Keratinocyte (primary cell): ENCODE measurements at regions not wholly inside any gene's neighbourhood (a gene's known extent, or its start where the extent isn't known, plus 50 kb on each side); places are given as distances from the start of the nearest gene placed in this dataset.

Source experiments
- DNase-seq: peaks from one replicate; pipeline ENCODE4 v3.0.0-alpha.2; 2011; ENCODE audit warnings: low read depth, missing footprints, low spot score
- FAIRE-seq: peaks from 2 replicates; lab custom pipeline; 2011; peaks lifted over from hg19 to GRCh38; lab: Jason Lieb, UNC
- H2AFZ ChIP-seq: 2 replicates; pipeline ENCODE4 v1.6.0; 2012; ENCODE audit warnings: low read length, control low read depth, inconsistent platforms; ENCODE audit not compliant: control insufficient read depth
- H3K27ac ChIP-seq: 2 replicates; pipeline ENCODE4 v1.5.1; 2011; ENCODE audit warnings: low read length; ENCODE audit not compliant: control insufficient read depth, insufficient read depth
- H3K27me3 ChIP-seq: 3 replicates; pipeline ENCODE4 v1.6.0; 2011; ENCODE audit warnings: low read length; ENCODE audit not compliant: control insufficient read depth, insufficient read depth; ENCODE audit errors: extremely low read depth
- H3K36me3 ChIP-seq, 2 experiments: 2 replicates in 1 of 2; 3 replicates in 1 of 2; pipeline ENCODE4 v1.5.1; 2011; ENCODE audit warnings: low read length in 2 of 2, mild to moderate bottlenecking in 1 of 2; ENCODE audit not compliant: control insufficient read depth in 2 of 2, insufficient read depth in 2 of 2; ENCODE audit errors: extremely low read depth in 1 of 2
- H3K4me1 ChIP-seq: 3 replicates; pipeline ENCODE4 v1.5.1; 2011; ENCODE audit warnings: low read length; ENCODE audit not compliant: control insufficient read depth, insufficient read depth; ENCODE audit errors: extremely low read depth
- H3K4me2 ChIP-seq: 3 replicates; pipeline ENCODE4 v1.6.0; 2011; ENCODE audit warnings: low read depth, low read length; ENCODE audit not compliant: control insufficient read depth, insufficient read depth; ENCODE audit errors: extremely low read depth
- H3K4me3 ChIP-seq, 3 experiments: fragments of 200-600 bp in 1 of 3; sonication (generic) in 1 of 3; 2 replicates in 2 of 3; 3 replicates in 1 of 3; pipeline ENCODE4 v1.5.1; 2011 to 2016; ENCODE audit warnings: low read length in 3 of 3, mild to moderate bottlenecking in 3 of 3, control low read depth in 2 of 3, inconsistent platforms in 1 of 3, low read depth in 1 of 3, mixed read lengths in 1 of 3, mixed run types in 1 of 3, moderate library complexity in 1 of 3; ENCODE audit not compliant: control insufficient read depth in 2 of 3, insufficient read depth in 2 of 3; ENCODE audit errors: extremely low read depth in 1 of 3
- H3K79me2 ChIP-seq: 2 replicates; pipeline ENCODE4 v1.6.0; 2012; ENCODE audit warnings: low read length; ENCODE audit not compliant: control insufficient read depth, insufficient read depth
- H3K9ac ChIP-seq: 3 replicates; pipeline ENCODE4 v1.6.0; 2011; ENCODE audit warnings: low read length; ENCODE audit not compliant: control insufficient read depth, insufficient read depth; ENCODE audit errors: extremely low read depth
- H3K9me1 ChIP-seq: 3 replicates; pipeline ENCODE4 v1.6.0; 2011; ENCODE audit warnings: low read length; ENCODE audit not compliant: control insufficient read depth, insufficient read depth; ENCODE audit errors: extremely low read depth
- H3K9me3 ChIP-seq: 2 replicates; pipeline ENCODE4 v1.5.1; 2012; ENCODE audit warnings: low read depth, low read length; ENCODE audit not compliant: control insufficient read depth
- H4K20me1 ChIP-seq: 3 replicates; pipeline ENCODE4 v1.6.0; 2011; ENCODE audit warnings: low read length; ENCODE audit not compliant: control insufficient read depth, insufficient read depth; ENCODE audit errors: extremely low read depth
- CTCF ChIP-seq, 3 experiments: IDR thresholded peaks in 1 of 3; conservative IDR thresholded peaks in 1 of 3; optimal IDR thresholded peaks in 1 of 3; 2 replicates in 2 of 3; 3 replicates in 1 of 3; pipeline versions ENCODE3 to v1.5.1; 2011; ENCODE audit warnings: low read length in 3 of 3, mild to moderate bottlenecking in 3 of 3, moderate library complexity in 2 of 3, control low read depth in 1 of 3, inconsistent platforms in 1 of 3; ENCODE audit not compliant: insufficient read depth in 2 of 3; ENCODE audit errors: extremely low read depth in 1 of 3
- EZH2 ChIP-seq: IDR thresholded peaks from one replicate; pipeline ENCODE4 v1.6.1; 2012; ENCODE audit warnings: inconsistent platforms, mild to moderate bottlenecking, low read length, moderate library complexity
- dilution Hi-C: fragments of 300-500 bp; cut with MboI; formaldehyde crosslinking; loops from one replicate; pipeline ENCODE4 v1.7.0; 2020; ENCODE audit warnings: low sequenced_read_pairs; ENCODE audit not compliant: extremely low pct_ligation_motif_present

DNA sequence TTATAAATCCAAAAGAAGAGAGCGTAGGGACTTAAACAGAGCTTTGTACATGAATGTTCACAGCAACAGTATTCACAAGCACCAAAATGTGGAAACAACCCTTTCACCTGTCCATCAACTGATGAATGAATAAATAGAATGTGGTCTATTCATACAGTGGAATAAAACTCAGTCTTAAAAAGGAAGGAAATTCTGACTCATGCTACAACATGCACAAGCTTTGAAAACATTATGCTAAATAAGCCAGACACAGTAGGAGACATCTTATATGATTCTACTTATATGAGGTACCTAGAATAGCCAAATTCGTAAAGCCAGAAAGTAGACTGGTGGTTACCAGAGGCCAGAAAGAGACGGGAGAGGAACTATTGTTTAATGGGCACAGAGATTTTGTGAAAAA is 74.3 kb downstream of the SHANK2 start:
- Histone ChIP-seq H3K27me3 (no peaks in the 10 kb centered on the region), H3K36me3 (no peaks in the 10 kb centered on the region), H3K4me2 (no peak overlapping the region), H3K79me2 (no peaks in the 10 kb centered on the region), H3K4me1 (no peaks in the 10 kb centered on the region), H2AFZ (no peak overlapping the region), H3K4me3 (no peak overlapping the region), H3K9me1 (no peaks in the 10 kb centered on the region), H4K20me1 (no peaks in the 10 kb centered on the region), H3K27ac (no peak overlapping the region), H3K9ac (no peak overlapping the region), H3K9me3 (peaks cover 2% of the 10 kb centered on the region)
- dilution Hi-C loops: no loop called here
- TF ChIP-seq EZH2: no peak
- TF ChIP-seq CTCF (optimal IDR thresholded peaks at IDR 0.05 in 1 of 3, IDR thresholded peaks at IDR 0.05 in 1 of 3, conservative IDR thresholded peaks at IDR 0.05 in 1 of 3; ENCODE audit: extremely low read depth in 1 of 3, insufficient read depth in 2 of 3, low read length in 3 of 3): no peak
- FAIRE-seq: no peak
- no peak for DNase-seq

DNA sequence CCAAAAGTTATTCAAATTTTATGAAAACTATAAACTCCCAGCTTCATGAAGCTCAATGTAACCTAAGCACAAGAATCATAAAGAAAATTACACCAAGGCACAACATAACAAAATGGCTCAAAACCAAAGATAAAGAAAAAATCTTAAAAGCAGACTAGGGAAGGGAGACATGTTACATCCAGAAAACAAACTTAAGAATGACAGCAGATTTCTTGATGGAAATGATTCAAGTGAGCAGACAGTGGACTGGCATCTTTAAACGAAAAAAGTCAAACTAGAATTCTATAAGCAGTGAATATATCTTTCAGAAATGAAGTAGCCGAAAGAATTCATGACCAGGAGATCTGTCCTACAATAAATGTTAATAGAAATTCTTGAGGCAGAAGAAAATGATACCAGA is 75.6 kb downstream of the SHANK2 start:
- dilution Hi-C loops: no loop called here
- H3K9me1 ChIP-seq: no peaks in the 10 kb centered on the region
- no peaks in the 10 kb centered on the region for H3K79me2 ChIP-seq
- no peak for DNase-seq
- TF ChIP-seq EZH2 (no peak), CTCF (optimal IDR thresholded peaks at IDR 0.05 in 1 of 3, IDR thresholded peaks at IDR 0.05 in 1 of 3, conservative IDR thresholded peaks at IDR 0.05 in 1 of 3; ENCODE audit: extremely low read depth in 1 of 3, insufficient read depth in 2 of 3, low read length in 3 of 3) (no peak)
- no peak overlapping the region for H3K4me2 ChIP-seq
- no peaks in the 10 kb centered on the region for H3K4me1 ChIP-seq
- H3K9ac ChIP-seq: no peak overlapping the region
- peaks cover 2% of the 10 kb centered on the region for H3K9me3 ChIP-seq
- FAIRE-seq: no peak
- no peaks in the 10 kb centered on the region for H3K27me3 ChIP-seq
- no peak overlapping the region for H3K27ac ChIP-seq
- H4K20me1 ChIP-seq: no peaks in the 10 kb centered on the region
- no peak overlapping the region for H3K4me3 ChIP-seq
- no peak overlapping the region for H2AFZ ChIP-seq
- H3K36me3 ChIP-seq: no peaks in the 10 kb centered on the region
